WTC11 (cell line): ENCODE measurements at regions not wholly inside any gene's neighbourhood (a gene's known extent, or its start where the extent isn't known, plus 50 kb on each side); places are given as distances from the start of the nearest gene placed in this dataset.

Experiments
- ATAC-seq: fragments of 200-7000 bp; cut with Tn5 transposase; 2 replicates; pipeline ENCODE4 v1.10.0; 2021; ENCODE audit warnings: mild to moderate bottlenecking, moderate library complexity
- CTCF ChIA-PET: fragments of 300-600 bp; sonication (Branson Sonifier 250); formaldehyde crosslinking; loops from one replicate; lab custom pipeline; 2021; ENCODE audit warnings: antibody characterized with exemption; lab: Charles Lee
- POLR2A ChIA-PET: fragments of 350-600 bp; sonication (Branson Sonifier 250); formaldehyde crosslinking; loops from one replicate; lab custom pipeline; 2021; ENCODE audit warnings: antibody characterized with exemption; lab: Charles Lee
- DNase-seq: peaks from one replicate; pipeline ENCODE4 v3.0.0; 2021; ENCODE audit warnings: low spot score
- H3K27ac Mint-ChIP-seq: 2 replicates; pipeline ENCODE4 v1.8.0; 2021; ENCODE audit warnings: mixed read lengths
- H3K27me3 Mint-ChIP-seq: 2 replicates; pipeline ENCODE4 v1.8.0; 2021; ENCODE audit warnings: low read depth, mild to moderate bottlenecking, moderate library complexity, mixed read lengths
- H3K36me3 Mint-ChIP-seq: 2 replicates; pipeline ENCODE4 v1.8.0; 2021; ENCODE audit warnings: mixed read lengths
- H3K4me1 Mint-ChIP-seq: 2 replicates; pipeline ENCODE4 v1.8.0; 2022; ENCODE audit warnings: mixed read lengths
- H3K4me3 Mint-ChIP-seq: 2 replicates; pipeline ENCODE4 v1.8.0; 2021; ENCODE audit warnings: mild to moderate bottlenecking, moderate library complexity, mixed read lengths
- H3K9me3 Mint-ChIP-seq: 2 replicates; pipeline ENCODE4 v1.8.0; 2021; ENCODE audit warnings: mixed read lengths
- ATF2 ChIP-seq: sonication (generic); formaldehyde crosslinking; IDR thresholded peaks from 2 replicates; pipeline ENCODE4 v1.8.1; 2022; ENCODE audit warnings: low read depth, missing genetic modification reagents, borderline replicate concordance
- CBFB ChIP-seq: sonication (generic); formaldehyde crosslinking; IDR thresholded peaks from 2 replicates; pipeline ENCODE4 v1.8.1; 2022; ENCODE audit warnings: mild to moderate bottlenecking, low read depth, missing genetic modification reagents
- E2F5 ChIP-seq: sonication (generic); formaldehyde crosslinking; IDR thresholded peaks from 2 replicates; pipeline ENCODE4 v1.8.1; 2022; ENCODE audit warnings: mild to moderate bottlenecking, moderate library complexity, missing genetic modification reagents
- ELF4 ChIP-seq: sonication (generic); formaldehyde crosslinking; IDR thresholded peaks from 2 replicates; pipeline ENCODE4 v1.8.1; 2022; ENCODE audit warnings: low read depth, mild to moderate bottlenecking, moderate library complexity, missing genetic modification reagents
- ERG ChIP-seq: fragments of 250-450 bp; sonication (Bioruptor Pico); IDR thresholded peaks from 2 replicates; pipeline ENCODE4 v1.8.0; 2021; ENCODE audit warnings: mild to moderate bottlenecking
- GABPB1 ChIP-seq: sonication (generic); formaldehyde crosslinking; IDR thresholded peaks from 2 replicates; pipeline ENCODE4 v1.8.1; 2023; ENCODE audit warnings: mild to moderate bottlenecking, missing genetic modification reagents
- GTF2I ChIP-seq: fragments of 250-450 bp; sonication (Bioruptor Pico); conservative IDR thresholded peaks from 2 replicates; pipeline ENCODE4 v1.4.0; 2021; ENCODE audit warnings: mild to moderate bottlenecking
- IRF1 ChIP-seq: sonication (generic); formaldehyde crosslinking; IDR thresholded peaks from 2 replicates; pipeline ENCODE4 v1.8.0; 2023; ENCODE audit warnings: missing genetic modification reagents
- KAT7 ChIP-seq: sonication (generic); formaldehyde crosslinking; IDR thresholded peaks from 2 replicates; pipeline ENCODE4 v1.8.1; 2023; ENCODE audit warnings: missing genetic modification reagents, mild to moderate bottlenecking, borderline replicate concordance
- NR2C2 ChIP-seq: sonication (generic); formaldehyde crosslinking; IDR thresholded peaks from 2 replicates; pipeline ENCODE4 v1.8.0; 2022; ENCODE audit warnings: mild to moderate bottlenecking, missing genetic modification reagents
- PREB ChIP-seq: sonication (generic); formaldehyde crosslinking; IDR thresholded peaks from 2 replicates; pipeline ENCODE4 v1.8.1; 2022; ENCODE audit warnings: mild to moderate bottlenecking, missing genetic modification reagents, moderate library complexity, borderline replicate concordance
- RORB ChIP-seq: fragments of 250-450 bp; sonication (Bioruptor Pico); IDR thresholded peaks from 2 replicates; pipeline ENCODE4 v1.9.0; 2021; ENCODE audit warnings: mild to moderate bottlenecking
- SMAD4 ChIP-seq: sonication (generic); formaldehyde crosslinking; IDR thresholded peaks from 2 replicates; pipeline ENCODE4 v1.8.0; 2022; ENCODE audit warnings: mild to moderate bottlenecking, missing genetic modification reagents
- SOX15 ChIP-seq: fragments of 250-450 bp; sonication (Bioruptor Pico); IDR thresholded peaks from 2 replicates; pipeline ENCODE4 v1.9.0; 2021; ENCODE audit warnings: mild to moderate bottlenecking
- SP1 ChIP-seq: sonication (generic); formaldehyde crosslinking; conservative IDR thresholded peaks from 2 replicates; pipeline ENCODE4 v1.8.1; 2022; ENCODE audit warnings: missing genetic modification reagents
- ZBTB21 ChIP-seq: sonication (generic); formaldehyde crosslinking; IDR thresholded peaks from 2 replicates; pipeline ENCODE4 v1.8.1; 2023; ENCODE audit warnings: mild to moderate bottlenecking, missing genetic modification reagents, borderline replicate concordance
- ZBTB43 ChIP-seq: sonication (generic); formaldehyde crosslinking; IDR thresholded peaks from 2 replicates; pipeline ENCODE4 v1.8.1; 2023; ENCODE audit warnings: mild to moderate bottlenecking, missing genetic modification reagents
- ZNF317 ChIP-seq: sonication (generic); formaldehyde crosslinking; IDR thresholded peaks from 2 replicates; pipeline ENCODE4 v1.8.1; 2023; ENCODE audit warnings: low read depth, mild to moderate bottlenecking, moderate library complexity, missing genetic modification reagents, borderline replicate concordance
- ZSCAN18 ChIP-seq: fragments of 250-450 bp; sonication (Bioruptor Pico); IDR thresholded peaks from 2 replicates; pipeline ENCODE4 v2.1.2; 2022; ENCODE audit warnings: mild to moderate bottlenecking, moderate library complexity

- Mint-ChIP-seq H3K9me3 (no peaks in the 10 kb centered on the region), H3K27ac (no peak overlapping the region), H3K4me3 (no peak overlapping the region), H3K36me3 (no peaks in the 10 kb centered on the region), H3K4me1 (peaks cover 9% of the 10 kb centered on the region), H3K27me3 (peaks cover 78% of the 10 kb centered on the region)
- POLR2A ChIA-PET: no interaction called here
- TF ChIP-seq SOX15: no peak
- TF ChIP-seq ZBTB21 (CRISPR knock-in tag): no peak
- TF ChIP-seq GABPB1 (CRISPR knock-in tag): no peak
- TF ChIP-seq IRF1 (CRISPR knock-in tag): no peak
- TF ChIP-seq CBFB (CRISPR knock-in tag): no peak
- no peak for TF ChIP-seq ZSCAN18 (CRISPR knock-in tag)
- no peak for TF ChIP-seq GTF2I
- TF ChIP-seq SMAD4 (CRISPR knock-in tag): no peak
- no peak for TF ChIP-seq RORB (CRISPR knock-in tag)
- no peak for TF ChIP-seq ERG (CRISPR knock-in tag)
- TF ChIP-seq ATF2 (CRISPR knock-in tag): no peak
- TF ChIP-seq E2F5 (CRISPR knock-in tag): no peak
- TF ChIP-seq NR2C2 (CRISPR knock-in tag): no peak
- TF ChIP-seq PREB (CRISPR knock-in tag): no peak
- ATAC-seq (peak; percentile 53), DNase-seq (no peak)
- CTCF ChIA-PET: interaction anchor here (1.4 kb wide), 1 partner anchor 410 kb away, joined by 5 read pairs; no protein-coding TSS in a partner anchor
Measured at GRCh38 chr6:78400076-78400475, 467.3 kb upstream of the IRAK1BP1 start.

- H3K9me3 Mint-ChIP-seq: peaks cover 29% of the 10 kb centered on the region
- H3K4me3 Mint-ChIP-seq: no peak overlapping the region
Measured at GRCh38 chr6:78427386-78427785, 440.0 kb upstream of the IRAK1BP1 start.

More at GRCh38 chr6:78427386-78427785, 440.0 kb upstream of the IRAK1BP1 start:
- H3K4me1 Mint-ChIP-seq: peaks cover 15% of the 10 kb centered on the region
- TF ChIP-seq SP1 (CRISPR knock-in tag) (no peak), ZBTB43 (CRISPR knock-in tag) (no peak), ELF4 (CRISPR knock-in tag) (no peak), ZNF317 (CRISPR knock-in tag) (no peak), KAT7 (CRISPR knock-in tag) (no peak)
- H3K27ac Mint-ChIP-seq: no peak overlapping the region
- DNase-seq: no peak
- H3K27me3 Mint-ChIP-seq: no peaks in the 10 kb centered on the region
- POLR2A ChIA-PET: no interaction called here
- no peak for ATAC-seq
- CTCF ChIA-PET: no interaction called here
- peaks cover 12% of the 10 kb centered on the region for H3K36me3 Mint-ChIP-seq
